ENCODE measurements at regions not wholly inside any gene's neighbourhood (a gene's known extent, or its start where the extent isn't known, plus 50 kb on each side); places are given as distances from the start of the nearest gene placed in this dataset.
"Not testable (repeated sequence)": the region's sequence is repeated elsewhere in the genome, so short reads cannot be mapped to it uniquely, and the experiment has no call there.

DNA sequence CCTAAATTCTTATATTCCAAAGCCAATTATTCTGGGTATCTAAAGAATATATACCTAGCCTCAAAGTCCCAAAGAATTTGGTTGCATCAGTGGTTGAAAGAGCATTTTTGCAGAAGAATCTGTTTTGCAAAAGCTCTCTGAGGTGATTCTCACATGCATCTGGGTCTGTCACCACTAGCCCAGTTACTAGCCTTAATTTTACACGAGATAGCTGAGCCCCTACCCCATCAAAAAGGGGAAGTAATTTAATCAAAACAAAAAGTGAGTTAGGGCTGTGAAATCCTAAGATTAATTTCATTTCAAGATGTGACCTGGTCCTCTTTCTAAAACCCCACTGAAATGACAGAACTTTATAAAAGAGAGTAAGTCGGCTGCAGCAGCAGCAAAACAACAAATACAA is 53.7 kb upstream of the ZSCAN2 start:
- POLR2A ChIA-PET (ENCODE audit: partially characterized antibody); H2BK20ac ChIP-seq (ENCODE audit: low read length); H3K4me1 ChIP-seq (replicated peaks in 1 of 4; ENCODE audit: control insufficient read depth in 3 of 4, insufficient read depth in 4 of 4, low read length in 3 of 4); H3K27me3 ChIP-seq (replicated peaks in 1 of 4; ENCODE audit: control insufficient read depth in 3 of 4, extremely low read depth in 1 of 4, insufficient read depth in 3 of 4, low read length in 3 of 4); H3K18ac ChIP-seq (ENCODE audit: extremely low read depth, low read length); H4K20me1 ChIP-seq (replicated peaks in 1 of 2; ENCODE audit: control insufficient read depth in 1 of 2, insufficient read depth in 2 of 2, low read length in 2 of 2); H4K91ac ChIP-seq (replicated peaks; ENCODE audit: insufficient read length, low read length); H3K9ac ChIP-seq (replicated peaks in 1 of 4; ENCODE audit: extremely low read depth in 1 of 4, low read depth in 3 of 4, low read length in 3 of 4); H3K79me2 ChIP-seq (ENCODE audit: control insufficient read depth in 1 of 2, insufficient read depth in 2 of 2, low read length in 2 of 2); H3K4ac ChIP-seq (replicated peaks; ENCODE audit: insufficient read length, low read depth, low read length); H2AFZ ChIP-seq (ENCODE audit: low read length); H3K79me1 ChIP-seq (ENCODE audit: low read depth, low read length); H4K8ac ChIP-seq (ENCODE audit: extremely low read depth, insufficient read depth, low read length); H3K27ac ChIP-seq (ENCODE audit: low read depth, low read length); H2BK12ac ChIP-seq (ENCODE audit: low read depth, low read length); FAIRE-seq; H3K9me3 ChIP-seq (ENCODE audit: insufficient read depth in 2 of 2, low read depth in 1 of 2, low read length in 1 of 2); H3K56ac ChIP-seq (replicated peaks; ENCODE audit: insufficient read length, low read depth, low read length); H2BK120ac ChIP-seq (replicated peaks; ENCODE audit: low read depth, low read length); H3K4me3 ChIP-seq (ENCODE audit: extremely low read depth in 1 of 4, insufficient read depth in 2 of 4, low read depth in 3 of 4, low read length in 4 of 4); H3K14ac ChIP-seq (ENCODE audit: insufficient read length); H2BK5ac ChIP-seq (ENCODE audit: low read depth, low read length); H3K4me2 ChIP-seq (ENCODE audit: insufficient read depth in 1 of 2, low read depth in 2 of 2, low read length in 2 of 2); H2BK15ac ChIP-seq (ENCODE audit: low read length); H3K36me3 ChIP-seq (ENCODE audit: control insufficient read depth in 2 of 4, insufficient read depth in 4 of 4, low read length in 3 of 4); H3K23ac ChIP-seq (ENCODE audit: insufficient read length); H4K5ac ChIP-seq (ENCODE audit: insufficient read length, low read depth, low read length); H2AK5ac ChIP-seq (ENCODE audit: low read depth, low read length); DNase-seq (ENCODE audit: low read depth in 1 of 2, low spot score in 2 of 2); H3K23me2 ChIP-seq (ENCODE audit: low read depth, low read length): not testable (repeated sequence)
- CTCF ChIA-PET (ENCODE audit: partially characterized antibody): interaction anchor here (0.9 kb wide), 1 partner anchor 24 kb away, joined by 3 read pairs; no protein-coding TSS in a partner anchor
- 52% methylated on average over 2 of the region's 2 CpGs; no CpG with 5 or more reads in 1 of the 2 experiments for WGBS, 2 experiments (ENCODE audit: extremely low coverage in 1 of 2, insufficient coverage in 1 of 2, insufficient read length in 1 of 2, insufficient replicate concordance in 2 of 2, low coverage in 1 of 2, low lambda C conversion rate in 2 of 2, missing lambda C conversion rate in 1 of 2)

DNA sequence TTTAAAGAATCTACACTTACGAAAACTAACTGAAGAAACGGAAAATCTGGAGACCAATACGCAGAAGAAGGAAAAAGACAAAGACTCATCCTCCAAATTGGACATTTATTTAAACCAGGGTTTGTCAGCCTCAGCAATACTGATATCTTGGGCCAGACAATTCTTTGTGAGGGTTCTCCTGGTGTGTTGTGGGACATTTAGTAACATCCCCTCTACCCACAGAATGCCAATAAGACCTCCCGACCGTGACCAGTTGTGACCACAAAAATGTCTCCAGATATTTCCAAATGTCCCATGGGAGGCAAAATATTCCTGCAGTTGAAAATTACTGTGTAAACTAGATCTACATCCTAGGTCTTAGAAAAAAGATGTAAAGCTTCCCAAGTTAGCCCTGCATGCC is 50.3 kb upstream of the ZSCAN2 start:
- H3K14ac ChIP-seq (ENCODE audit: insufficient read length); H3K4me1 ChIP-seq (replicated peaks in 1 of 4; ENCODE audit: control insufficient read depth in 3 of 4, insufficient read depth in 4 of 4, low read length in 3 of 4); H3K9me3 ChIP-seq (ENCODE audit: insufficient read depth in 2 of 2, low read depth in 1 of 2, low read length in 1 of 2); H4K91ac ChIP-seq (replicated peaks; ENCODE audit: insufficient read length, low read length); H3K56ac ChIP-seq (replicated peaks; ENCODE audit: insufficient read length, low read depth, low read length); H4K5ac ChIP-seq (ENCODE audit: insufficient read length, low read depth, low read length); H3K79me1 ChIP-seq (ENCODE audit: low read depth, low read length); H3K79me2 ChIP-seq (ENCODE audit: control insufficient read depth in 1 of 2, insufficient read depth in 2 of 2, low read length in 2 of 2); H3K27me3 ChIP-seq (replicated peaks in 1 of 4; ENCODE audit: control insufficient read depth in 3 of 4, extremely low read depth in 1 of 4, insufficient read depth in 3 of 4, low read length in 3 of 4); H3K27ac ChIP-seq (ENCODE audit: low read depth, low read length); H2AK5ac ChIP-seq (ENCODE audit: low read depth, low read length); H3K9ac ChIP-seq (replicated peaks in 1 of 4; ENCODE audit: extremely low read depth in 1 of 4, low read depth in 3 of 4, low read length in 3 of 4); H3K18ac ChIP-seq (ENCODE audit: extremely low read depth, low read length); H4K8ac ChIP-seq (ENCODE audit: extremely low read depth, insufficient read depth, low read length); H3K4ac ChIP-seq (replicated peaks; ENCODE audit: insufficient read length, low read depth, low read length); FAIRE-seq; H3K23ac ChIP-seq (ENCODE audit: insufficient read length); DNase-seq (ENCODE audit: low read depth in 1 of 2, low spot score in 2 of 2); H2BK12ac ChIP-seq (ENCODE audit: low read depth, low read length); H4K20me1 ChIP-seq (replicated peaks in 1 of 2; ENCODE audit: control insufficient read depth in 1 of 2, insufficient read depth in 2 of 2, low read length in 2 of 2); H2BK20ac ChIP-seq (ENCODE audit: low read length); H2BK120ac ChIP-seq (replicated peaks; ENCODE audit: low read depth, low read length); H3K36me3 ChIP-seq (ENCODE audit: control insufficient read depth in 2 of 4, insufficient read depth in 4 of 4, low read length in 3 of 4); H3K4me2 ChIP-seq (ENCODE audit: insufficient read depth in 1 of 2, low read depth in 2 of 2, low read length in 2 of 2); H3K4me3 ChIP-seq (ENCODE audit: extremely low read depth in 1 of 4, insufficient read depth in 2 of 4, low read depth in 3 of 4, low read length in 4 of 4); H2BK15ac ChIP-seq (ENCODE audit: low read length); H2BK5ac ChIP-seq (ENCODE audit: low read depth, low read length); CTCF ChIA-PET (ENCODE audit: partially characterized antibody); POLR2A ChIA-PET (ENCODE audit: partially characterized antibody); H3K23me2 ChIP-seq (ENCODE audit: low read depth, low read length); H2AFZ ChIP-seq (ENCODE audit: low read length): not testable (repeated sequence)
- 93% methylated on average over 5 of the region's 5 CpGs; no CpG with 5 or more reads in 1 of the 2 experiments for WGBS, 2 experiments (ENCODE audit: extremely low coverage in 1 of 2, insufficient coverage in 1 of 2, insufficient read length in 1 of 2, insufficient replicate concordance in 2 of 2, low coverage in 1 of 2, low lambda C conversion rate in 2 of 2, missing lambda C conversion rate in 1 of 2)

Data from H1 (cell line).